ENCODE measurements at regions not wholly inside any gene's neighbourhood (a gene's known extent, or its start where the extent isn't known, plus 50 kb on each side); places are given as distances from the start of the nearest gene placed in this dataset.
"Not testable (repeated sequence)": the region's sequence is repeated elsewhere in the genome, so short reads cannot be mapped to it uniquely, and the experiment has no call there.

DNA sequence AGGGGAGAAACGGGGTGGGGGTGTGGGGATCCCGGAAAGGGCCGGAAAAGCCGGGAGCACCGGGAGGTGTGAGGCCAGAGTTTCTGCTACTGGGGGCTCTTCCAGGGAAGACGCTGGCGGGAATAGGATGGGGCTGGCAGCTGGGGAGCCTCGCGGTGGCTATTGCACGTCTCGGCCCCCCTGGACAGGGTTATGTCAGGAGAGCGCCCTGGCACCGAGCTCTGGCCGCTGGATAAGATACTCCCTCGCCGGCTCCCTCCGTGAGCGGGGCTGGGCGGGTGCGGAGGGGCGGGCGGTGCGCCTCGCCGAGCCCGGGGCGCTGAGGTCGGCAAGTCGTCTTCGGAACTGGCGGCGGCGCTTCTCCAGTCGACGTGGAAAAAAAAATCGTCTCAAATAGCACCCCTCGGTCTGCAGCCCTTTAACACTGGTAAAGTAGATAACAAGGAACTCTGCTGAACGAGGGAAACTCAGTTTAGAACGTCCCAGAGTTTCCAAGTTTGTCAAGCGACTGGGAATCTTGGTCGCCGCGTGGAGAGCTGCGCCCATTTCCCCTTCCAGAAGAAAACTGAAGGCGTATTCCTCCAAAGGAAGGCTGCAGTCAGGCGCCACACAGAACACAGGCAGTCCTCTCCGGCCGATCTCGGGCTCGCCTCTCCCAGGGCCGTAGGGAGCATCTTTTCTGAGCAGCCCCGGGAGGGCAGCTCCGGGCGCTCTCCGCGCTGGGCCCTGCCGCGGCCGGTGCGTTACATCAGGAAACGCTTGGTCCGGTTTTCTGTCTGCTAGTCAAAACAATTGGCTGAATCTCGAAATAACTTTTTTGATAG is 115.1 kb downstream of the KCNRG start:
- DNase-seq (ENCODE audit: low read depth in 2 of 2): no peak

DNA sequence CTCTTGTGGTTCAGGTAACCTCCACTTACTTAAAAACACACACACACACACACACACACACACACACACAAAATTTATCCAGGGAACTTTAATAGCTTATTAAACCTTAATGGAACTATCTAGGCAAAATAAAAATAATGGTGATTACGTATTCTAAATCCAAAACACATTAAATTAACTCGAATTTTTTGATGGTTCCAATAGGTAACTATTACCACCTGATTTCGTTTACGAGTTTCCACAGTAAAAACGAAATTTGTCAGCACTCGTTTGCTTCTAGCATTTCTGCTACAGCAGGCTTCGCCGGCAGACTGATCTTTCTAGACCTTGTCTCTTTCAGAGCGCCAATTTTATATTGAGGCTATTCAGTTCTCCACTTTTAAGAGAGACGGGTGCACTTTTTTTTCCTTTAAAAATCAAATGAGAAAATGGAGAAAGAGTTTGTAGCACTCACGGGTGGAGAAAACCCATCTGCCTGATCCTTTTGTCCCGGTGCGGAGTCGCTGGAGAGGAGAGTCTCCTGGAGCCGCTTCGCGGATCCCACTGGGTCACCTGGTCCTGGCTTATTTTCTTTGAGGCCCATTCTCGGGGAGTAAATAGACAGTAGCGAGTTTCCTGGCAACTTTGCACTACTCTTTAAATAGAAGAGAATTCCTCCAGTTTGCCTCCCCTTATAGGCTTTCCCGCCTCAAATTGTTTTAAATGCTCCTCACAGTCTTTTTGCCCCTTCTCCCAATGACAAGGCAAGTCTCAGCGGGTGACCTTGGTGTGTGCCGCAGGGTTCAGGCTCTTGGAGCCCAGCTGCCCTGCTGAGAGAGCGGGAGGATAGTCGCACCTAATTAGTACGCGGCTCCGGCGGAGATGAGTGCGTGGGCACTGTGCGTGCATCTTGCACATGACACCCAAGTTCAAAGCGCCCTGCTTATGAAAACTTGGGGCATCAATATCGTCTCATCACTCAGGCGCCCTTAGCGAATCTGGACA is 117.0 kb downstream of the KCNRG start:
- DNase-seq (ENCODE audit: low read depth in 2 of 2): no peak

DNA sequence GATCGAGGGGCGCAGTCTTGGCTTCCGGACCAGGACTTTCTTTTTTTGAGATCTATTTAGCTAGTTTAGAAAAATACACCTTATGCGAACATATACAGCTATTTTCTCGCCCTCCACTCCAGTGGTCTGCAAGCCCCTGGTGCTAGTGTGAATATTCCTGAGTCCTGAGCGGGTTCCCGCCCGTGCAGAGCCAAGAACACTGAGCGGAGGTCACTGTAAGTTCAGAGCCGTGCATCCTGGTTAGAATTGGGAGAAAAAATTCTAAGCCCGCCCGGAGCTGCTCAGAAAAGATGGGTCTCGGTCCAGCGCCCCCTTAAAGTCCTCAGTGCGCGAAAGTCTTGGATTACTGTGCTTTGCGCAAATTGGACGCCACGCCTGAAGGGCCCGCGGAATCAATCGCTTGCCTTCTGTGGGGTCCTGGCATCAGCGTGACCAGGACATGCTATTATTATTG is 117.7 kb downstream of the KCNRG start:
- no peak for DNase-seq (ENCODE audit: low read depth in 2 of 2)

DNA sequence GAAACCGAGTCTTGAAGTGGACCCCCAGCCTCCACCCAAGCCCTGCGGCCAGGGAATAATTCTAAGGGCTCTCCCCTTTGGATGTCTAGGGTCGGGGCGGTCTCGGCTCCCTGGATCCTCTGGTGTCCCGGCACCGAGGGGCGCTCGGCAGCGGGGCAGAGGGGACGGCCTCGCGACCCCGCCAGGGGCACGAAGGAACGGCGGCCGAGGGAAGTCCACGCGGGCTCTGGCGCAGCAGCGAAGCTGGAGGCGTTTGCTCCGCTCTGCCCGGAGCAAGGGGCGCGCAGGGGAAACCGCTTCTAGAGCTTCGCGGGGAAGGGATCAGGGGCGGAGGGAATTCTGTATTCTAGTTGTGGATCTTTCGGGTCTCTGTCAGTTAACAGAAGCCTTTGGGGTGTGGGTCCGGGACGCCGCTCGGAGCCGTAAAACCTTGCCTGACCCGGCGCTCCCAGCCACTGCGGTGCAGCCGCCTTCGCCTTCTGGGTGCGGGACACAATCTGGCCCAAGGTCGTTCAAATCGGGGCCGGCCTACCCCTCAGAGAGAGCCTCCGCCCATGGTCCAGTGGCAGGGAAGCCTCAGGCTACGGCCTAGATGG is 118.2 kb downstream of the KCNRG start:
- DNase-seq (ENCODE audit: low read depth in 2 of 2): no peak

DNA sequence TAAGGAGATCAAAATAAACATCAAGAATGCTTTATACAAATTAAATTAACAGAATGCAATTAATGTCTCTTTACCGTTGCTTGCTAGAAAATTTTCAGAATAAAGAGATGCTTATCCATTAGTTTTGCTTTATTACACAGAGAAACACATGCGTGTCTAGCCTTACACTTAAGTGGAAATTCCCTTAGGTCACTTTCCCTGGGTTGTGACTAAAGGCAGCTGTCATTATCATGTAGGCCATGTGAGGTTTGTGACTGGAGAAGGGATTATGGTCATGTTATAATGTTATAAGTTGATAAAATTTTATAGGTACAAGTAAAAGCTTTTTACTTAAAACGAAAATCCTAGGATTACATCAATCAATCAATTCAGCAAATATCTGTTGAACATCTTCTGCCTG is 121.0 kb downstream of the KCNRG start:
- no peak for DNase-seq (ENCODE audit: low read depth in 2 of 2)

GRCh38 chr13:50136678-50137077 is 121.4 kb downstream of the KCNRG start:
- DNase-seq (ENCODE audit: low read depth in 2 of 2): no peak

DNA sequence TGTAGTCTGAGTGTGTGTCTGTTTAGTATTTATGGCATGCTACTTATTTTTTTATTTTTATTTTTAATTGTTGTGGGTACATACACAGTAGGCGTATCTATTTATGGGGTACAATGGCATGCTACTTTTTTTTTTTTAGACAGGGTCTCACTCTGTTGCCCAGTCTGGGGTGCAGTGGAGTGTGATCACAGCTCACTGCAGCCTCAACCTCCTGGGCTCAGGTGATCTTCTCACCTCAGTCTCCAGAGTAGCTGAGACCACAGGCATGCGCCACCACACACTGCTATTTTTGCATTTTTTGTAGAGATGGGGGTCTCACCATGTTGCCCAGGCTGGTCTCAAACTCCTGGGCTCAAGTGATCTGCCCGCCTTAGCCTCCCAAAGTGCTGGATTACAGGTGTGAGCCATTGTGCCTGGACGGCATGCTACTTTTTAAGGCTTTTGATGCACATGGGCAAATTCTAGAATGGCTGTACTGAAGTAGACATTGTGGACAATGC is 124.2 kb downstream of the KCNRG start:
- not testable (repeated sequence) for DNase-seq (ENCODE audit: low read depth in 2 of 2)

- no peak for DNase-seq (ENCODE audit: low read depth in 2 of 2)
Measured at GRCh38 chr13:50140153-50140552, 124.9 kb downstream of the KCNRG start.

- no peak for DNase-seq (ENCODE audit: low read depth in 2 of 2)
Measured at GRCh38 chr13:50140581-50141374, 125.5 kb downstream of the KCNRG start.

DNA sequence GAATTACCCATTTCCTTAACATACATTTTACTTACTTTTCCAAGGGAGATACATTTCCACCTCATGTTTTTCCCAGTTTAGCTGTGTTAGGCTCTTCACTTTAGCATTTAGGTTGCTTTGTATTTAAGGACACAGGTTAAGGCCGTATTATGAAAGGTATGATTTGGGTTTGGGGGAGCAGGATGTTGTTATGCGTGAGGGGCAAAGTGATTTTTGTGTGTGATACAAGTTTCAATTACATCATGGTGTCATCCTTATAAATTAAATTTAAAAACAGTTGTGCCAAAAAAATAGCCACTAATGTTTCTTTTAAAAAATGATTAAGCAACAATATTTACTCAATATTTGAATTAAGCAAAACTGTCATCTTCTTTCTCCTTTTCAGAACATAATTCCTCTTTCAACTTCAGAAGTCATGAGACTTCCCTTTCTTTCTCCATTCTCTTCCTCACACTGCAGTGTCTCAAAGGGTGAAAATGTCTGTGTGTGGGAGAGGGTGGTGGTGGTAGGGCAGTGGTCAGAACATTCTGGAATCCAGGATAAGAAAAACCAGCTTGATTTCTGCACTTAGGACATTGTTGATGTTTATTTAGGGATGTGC is 126.2 kb downstream of the KCNRG start:
- no peak for DNase-seq (ENCODE audit: low read depth in 2 of 2)

- DNase-seq (ENCODE audit: low read depth in 2 of 2): no peak
Measured at GRCh38 chr13:50144246-50145160, 129.3 kb downstream of the KCNRG start.

GRCh38 chr13:50149214-50149613 is 134.0 kb downstream of the KCNRG start:
- DNase-seq (ENCODE audit: low read depth in 2 of 2): no peak

- DNase-seq (ENCODE audit: low read depth in 2 of 2): no peak
Measured at GRCh38 chr13:50149932-50150331, 134.7 kb downstream of the KCNRG start.

- DNase-seq (ENCODE audit: low read depth in 2 of 2): no peak
Measured at GRCh38 chr13:50152224-50152623, 137.0 kb downstream of the KCNRG start.

- no peak for DNase-seq (ENCODE audit: low read depth in 2 of 2)
Measured at GRCh38 chr13:50152655-50153309, 137.5 kb downstream of the KCNRG start.

- no peak for DNase-seq (ENCODE audit: low read depth in 2 of 2)
Measured at GRCh38 chr13:50153401-50153800, 138.2 kb downstream of the KCNRG start.

DNA sequence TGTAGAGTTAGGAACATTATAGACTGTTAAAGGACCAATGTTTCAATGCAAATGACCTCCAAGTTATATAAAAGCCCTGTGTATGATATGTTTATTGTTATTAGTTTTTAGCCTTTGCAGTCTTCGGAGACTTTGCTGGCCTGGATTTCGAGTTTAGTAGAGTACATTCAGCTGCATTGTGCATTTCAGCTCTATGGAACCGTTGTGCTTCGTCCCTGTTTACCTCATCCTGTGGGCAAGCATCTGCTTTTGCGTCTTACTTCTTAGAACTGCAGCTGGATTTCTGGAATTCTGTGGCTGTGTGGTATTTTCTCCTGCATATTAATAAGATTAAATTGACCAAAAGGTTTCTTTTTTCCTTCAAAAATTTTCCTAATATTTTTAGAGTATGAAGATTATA is 138.6 kb downstream of the KCNRG start:
- DNase-seq (ENCODE audit: low read depth in 2 of 2): no peak

DNA sequence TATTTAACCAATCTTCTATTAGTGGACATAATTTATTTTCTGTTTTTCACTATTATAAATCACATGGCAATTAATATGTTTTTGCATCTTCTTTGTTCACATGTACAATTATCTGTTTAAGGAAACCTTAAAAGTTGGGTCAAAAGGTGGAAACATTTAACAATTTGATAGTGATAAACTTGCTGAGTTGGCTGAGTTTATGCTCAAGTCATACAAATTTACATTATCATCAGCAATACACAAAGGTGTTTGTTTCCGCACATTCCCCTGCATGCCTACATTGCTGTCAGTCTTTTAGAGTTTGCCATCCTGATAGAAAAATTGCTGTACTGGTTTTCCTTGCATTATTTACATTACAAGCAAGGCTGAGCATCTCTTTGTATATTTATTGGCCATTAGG is 139.5 kb downstream of the KCNRG start:
- DNase-seq (ENCODE audit: low read depth in 2 of 2): no peak

- DNase-seq (ENCODE audit: low read depth in 2 of 2): no peak
Measured at GRCh38 chr13:50156140-50156539, 140.9 kb downstream of the KCNRG start.
